ENCODE measurements at regions not wholly inside any gene's neighbourhood (a gene's known extent, or its start where the extent isn't known, plus 50 kb on each side); places are given as distances from the start of the nearest gene placed in this dataset.

DNA sequence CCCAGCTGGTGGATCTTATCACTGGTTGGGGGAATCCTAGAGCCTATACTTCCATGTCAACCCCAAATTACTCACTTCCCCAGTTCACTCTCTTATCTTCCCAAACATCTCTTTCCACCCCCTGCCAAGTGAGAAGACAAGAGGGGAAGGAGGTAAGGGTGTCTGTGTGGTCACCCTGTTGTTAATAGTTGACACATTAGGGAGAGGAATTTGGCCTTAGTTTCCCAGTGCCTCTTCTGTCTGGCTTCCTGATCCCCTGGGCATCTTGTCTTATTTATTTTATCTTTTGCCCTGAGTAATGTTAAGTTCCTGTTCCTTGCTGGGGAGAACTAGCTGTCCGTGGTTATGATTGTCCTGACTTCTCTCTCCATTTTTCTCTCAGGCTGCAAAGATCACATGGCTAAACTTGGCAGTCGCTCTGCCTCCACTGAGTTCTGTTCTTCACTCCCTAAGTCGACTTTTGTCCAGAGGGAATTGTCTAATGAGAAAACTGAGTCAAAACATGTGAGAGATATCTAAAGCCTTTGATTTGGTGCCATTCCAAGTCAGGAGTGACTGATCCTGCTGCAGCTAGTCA is 157.1 kb upstream of the SYT6 start:
- DNase-seq: no peak

GRCh38 chr1:114302821-114303220 is 149.2 kb upstream of the SYT6 start:
- no peak for DNase-seq

GRCh38 chr1:114299331-114299975 is 145.8 kb upstream of the SYT6 start:
- no peak for DNase-seq

DNA sequence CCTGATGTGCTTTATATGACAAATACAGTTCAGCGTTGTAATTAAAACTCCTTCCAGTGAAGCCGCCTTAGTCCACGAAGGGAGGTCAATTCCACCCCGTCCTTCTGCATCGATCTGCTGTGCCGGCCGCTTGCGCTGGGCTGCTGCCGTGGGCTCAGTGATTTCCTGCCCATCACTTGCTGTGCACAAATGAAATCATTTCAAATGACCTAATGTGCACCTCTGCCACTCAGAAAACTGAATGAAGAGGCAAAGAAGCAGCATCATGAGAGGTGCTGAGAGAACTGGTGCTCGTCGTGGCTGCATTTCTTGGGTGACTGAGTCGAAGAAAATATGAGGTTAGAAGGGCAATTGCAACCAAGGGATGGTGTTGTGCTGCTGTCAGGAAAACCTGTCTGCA is 144.3 kb upstream of the SYT6 start:
- DNase-seq: no peak

DNA sequence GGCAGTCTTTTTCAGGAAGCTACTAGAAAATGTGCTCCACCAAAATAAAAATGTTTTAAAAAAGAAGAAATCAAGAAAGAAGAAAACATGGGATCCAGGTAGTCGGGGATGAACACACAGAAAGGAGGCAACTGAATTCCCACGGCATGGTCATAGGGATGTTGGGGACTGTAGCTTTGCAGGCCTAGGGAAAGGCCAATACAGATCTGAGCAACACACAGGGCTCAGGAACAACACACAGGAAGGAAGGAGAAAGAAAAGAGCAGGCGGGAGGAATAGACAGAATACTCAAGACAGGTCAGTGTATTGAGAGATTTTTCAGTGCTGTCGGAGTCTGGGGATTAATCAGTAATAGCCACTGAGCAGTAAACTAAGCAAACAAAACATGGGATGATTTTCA is 142.7 kb upstream of the SYT6 start:
- DNase-seq: no peak

- no peak for DNase-seq
Observed at GRCh38 chr1:114295321-114295720, 141.7 kb upstream of the SYT6 start.

- DNase-seq: no peak
Observed at GRCh38 chr1:114292835-114293234, 139.2 kb upstream of the SYT6 start.

DNA sequence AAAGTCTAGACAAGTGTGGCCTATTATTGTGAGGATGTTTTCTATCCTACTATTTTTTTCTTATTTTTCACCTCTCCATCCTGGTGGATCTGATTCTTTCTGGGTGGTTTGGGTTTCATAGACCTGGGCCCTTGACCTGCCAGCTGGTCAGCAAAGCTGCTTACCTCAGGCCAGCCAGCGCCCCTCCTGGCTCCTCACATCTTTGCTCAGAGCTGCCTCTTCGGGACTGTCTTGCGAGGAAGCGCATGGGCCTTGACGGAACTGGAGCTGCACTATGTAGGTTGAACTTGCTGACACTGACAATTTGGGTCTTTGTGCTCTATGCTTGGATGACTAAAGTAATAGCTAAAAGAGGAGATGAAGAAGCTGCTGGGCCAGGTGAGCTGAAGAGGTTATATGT is 138.5 kb upstream of the SYT6 start:
- DNase-seq: no peak

DNA sequence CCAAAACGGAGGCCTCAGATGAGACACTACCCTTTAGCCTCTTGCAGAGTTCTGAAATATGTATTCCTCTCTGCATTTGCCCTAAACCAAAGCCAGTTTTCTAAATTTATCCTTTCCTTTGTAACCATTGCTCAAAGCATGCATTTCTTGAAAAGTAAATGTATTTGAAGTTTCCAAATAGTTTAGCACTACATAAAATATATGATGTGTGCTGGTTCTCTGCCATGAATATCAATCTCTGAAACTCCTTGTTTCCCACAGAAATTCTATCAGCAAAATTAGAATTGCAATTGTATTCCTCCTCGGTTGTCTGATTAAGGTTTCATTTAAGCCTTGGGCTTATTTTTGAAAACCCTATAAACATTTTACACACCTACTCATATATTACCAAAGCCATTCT is 137.1 kb upstream of the SYT6 start:
- DNase-seq: no peak

- DNase-seq: no peak
Observed at GRCh38 chr1:114290341-114290740, 136.7 kb upstream of the SYT6 start.

- no peak for DNase-seq
Observed at GRCh38 chr1:114289824-114290223, 136.2 kb upstream of the SYT6 start.

GRCh38 chr1:114289306-114289705 is 135.6 kb upstream of the SYT6 start:
- no peak for DNase-seq

DNA sequence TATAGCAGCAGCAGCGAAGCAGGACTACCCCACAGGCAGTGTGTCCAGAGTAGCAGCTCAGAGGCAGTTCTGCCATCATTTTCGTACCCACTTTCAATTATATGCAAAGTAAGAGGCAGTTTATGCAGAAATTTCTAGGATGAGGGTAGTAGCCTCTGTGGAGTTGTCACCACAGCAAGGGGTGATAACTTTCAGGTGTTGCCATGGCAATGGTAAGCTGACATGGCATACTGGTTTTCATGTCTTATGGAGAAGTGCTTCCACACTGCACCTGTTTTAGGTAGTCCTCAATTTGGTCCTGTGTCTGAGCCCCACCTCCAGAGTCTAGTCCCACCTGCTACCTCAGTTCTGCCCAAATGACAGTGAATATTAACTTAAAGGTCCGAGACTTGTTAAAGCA is 133.3 kb upstream of the SYT6 start:
- DNase-seq: no peak

DNA sequence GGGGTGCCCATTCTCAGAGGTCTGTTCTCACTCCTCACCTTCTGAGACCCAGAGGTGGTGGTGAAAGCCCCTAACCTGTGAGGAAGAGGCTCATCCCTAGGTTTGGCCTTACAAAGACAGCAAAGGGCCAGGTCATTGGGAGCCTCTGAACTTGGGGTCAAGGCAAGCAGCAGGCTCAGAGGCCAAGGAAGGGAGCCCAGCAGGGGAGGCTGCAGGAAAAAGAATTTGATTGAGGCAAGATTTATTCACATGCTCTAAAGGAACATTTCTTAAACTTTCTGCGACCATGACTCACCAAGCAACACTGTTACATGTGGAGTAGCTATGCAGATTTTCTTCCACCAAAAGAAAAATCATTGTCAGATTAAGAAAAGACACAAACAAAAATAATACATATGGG is 132.5 kb upstream of the SYT6 start:
- no peak for DNase-seq

DNA sequence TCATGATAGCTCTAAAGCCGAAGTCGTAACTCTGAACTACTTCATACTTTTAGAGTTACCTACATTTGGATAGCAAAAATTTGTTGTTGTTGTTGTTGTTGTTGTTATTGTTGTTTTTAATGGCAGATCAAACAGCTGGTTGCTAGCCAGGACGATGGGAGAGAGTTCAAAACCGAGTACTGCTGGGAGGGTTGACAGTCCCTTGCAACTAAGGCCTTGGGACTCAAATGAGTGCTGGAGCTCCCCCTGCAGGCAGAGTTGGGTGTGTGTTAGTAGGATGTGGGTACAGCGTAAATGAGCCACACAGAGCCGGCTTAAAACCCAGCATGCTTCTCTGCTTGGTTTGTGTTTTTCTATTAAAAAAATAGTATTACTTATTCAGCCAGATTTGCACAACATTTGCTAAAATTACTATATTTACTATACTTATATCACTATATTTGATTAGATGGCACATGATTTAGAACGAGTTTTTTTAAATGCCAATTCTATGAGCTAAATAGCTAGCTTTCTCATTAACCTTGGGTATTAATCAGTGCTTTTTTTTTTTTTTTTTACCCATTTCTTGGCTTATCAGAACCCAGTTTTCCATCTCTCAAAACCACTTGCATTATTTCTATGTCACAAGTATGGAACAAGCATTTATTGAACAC is 129.2 kb upstream of the SYT6 start:
- peak; percentile 90 for DNase-seq

DNA sequence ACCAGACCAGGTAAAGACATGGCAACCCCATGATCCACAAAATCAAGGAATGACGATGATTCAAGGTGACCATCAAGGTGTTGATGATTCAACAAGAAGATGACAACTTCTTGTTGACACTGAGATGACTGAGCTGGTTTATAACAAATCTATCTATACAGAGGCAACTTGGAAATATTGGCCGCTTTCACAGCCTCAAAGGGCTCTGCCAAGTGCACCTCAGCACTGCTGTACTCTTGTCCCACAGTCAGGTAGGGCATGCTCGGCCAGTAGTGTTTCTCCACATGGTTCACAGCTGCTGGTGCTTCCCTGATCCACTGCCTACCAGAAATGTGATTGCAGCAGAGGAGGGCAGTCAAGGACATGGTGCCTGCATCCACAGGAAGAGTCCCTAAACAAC is 125.2 kb upstream of the SYT6 start:
- DNase-seq: no peak

DNA sequence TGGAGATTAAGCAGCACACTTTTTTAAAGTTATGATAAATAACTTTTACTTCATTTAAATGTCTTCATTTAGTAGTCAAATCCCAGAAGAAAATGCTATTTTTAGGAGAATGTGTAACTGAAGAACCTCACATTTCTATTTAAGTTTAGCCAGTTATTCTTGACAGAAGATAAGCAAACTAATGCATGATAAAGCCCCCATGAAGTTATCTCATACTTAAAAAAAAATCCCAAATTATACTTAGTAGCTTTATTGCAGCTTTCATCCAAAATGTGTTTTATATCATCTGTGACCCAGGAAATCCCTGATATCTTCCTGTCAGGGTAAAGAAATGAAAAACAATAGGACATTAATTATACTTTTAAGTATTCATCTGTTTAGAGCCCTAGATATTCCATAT is 124.8 kb upstream of the SYT6 start:
- DNase-seq: no peak

DNA sequence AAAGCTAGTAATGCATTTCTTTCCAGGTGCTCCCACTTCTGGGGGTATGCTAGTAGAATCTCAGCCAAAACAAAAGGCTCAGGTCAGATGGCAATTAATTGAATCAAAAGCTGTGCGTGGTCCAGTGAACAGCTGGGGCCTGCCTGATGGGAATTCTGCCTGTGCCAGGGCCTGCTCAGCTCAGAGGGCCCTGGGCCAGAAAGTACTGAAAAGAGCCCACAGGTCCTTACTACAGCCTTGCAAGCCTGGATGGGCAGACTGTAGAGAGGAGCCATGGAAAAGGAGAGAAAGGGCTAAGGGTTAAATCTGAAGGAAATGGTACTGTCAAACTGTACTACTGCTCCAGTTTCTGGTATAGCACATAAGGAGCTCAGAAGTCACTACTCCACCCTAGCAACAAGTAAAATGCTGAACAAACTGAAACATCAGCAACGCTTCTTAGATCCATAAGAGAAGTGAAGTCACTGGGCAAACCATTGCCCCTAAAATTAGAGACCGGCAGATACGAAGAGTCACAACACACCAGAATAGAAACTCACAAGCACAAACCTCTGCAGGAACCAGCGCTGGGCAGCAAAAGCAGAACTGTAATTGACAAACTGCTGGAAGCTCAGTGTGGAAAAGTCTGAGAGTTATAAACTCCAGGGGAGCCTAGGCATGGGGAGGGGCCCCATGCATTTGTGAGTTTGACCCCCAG is 121.1 kb upstream of the SYT6 start:
- peak; percentile 18 for DNase-seq

DNA sequence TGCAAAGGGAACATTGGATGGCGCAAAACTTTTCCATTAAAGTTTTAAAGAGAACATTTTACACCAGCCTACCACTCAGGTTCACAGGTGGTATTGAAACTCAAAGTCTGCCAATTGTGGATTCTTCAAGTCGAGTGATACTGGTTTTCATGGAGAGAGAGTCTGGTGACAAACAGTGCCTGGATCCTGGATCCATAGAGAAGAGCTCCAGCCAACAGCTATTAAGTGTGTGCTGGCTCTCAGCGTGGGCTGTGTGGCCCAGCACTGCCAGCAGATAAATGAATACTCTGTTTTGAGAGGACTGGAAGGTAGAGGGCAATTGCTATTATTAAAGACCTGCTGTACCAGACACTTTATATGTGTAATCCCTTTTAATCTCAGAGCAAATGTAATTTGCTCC is 118.9 kb upstream of the SYT6 start:
- no peak for DNase-seq

- no peak for DNase-seq
Observed at GRCh38 chr1:114270718-114271117, 117.0 kb upstream of the SYT6 start.

- no peak for DNase-seq
Observed at GRCh38 chr1:114270282-114270681, 116.6 kb upstream of the SYT6 start.

DNA sequence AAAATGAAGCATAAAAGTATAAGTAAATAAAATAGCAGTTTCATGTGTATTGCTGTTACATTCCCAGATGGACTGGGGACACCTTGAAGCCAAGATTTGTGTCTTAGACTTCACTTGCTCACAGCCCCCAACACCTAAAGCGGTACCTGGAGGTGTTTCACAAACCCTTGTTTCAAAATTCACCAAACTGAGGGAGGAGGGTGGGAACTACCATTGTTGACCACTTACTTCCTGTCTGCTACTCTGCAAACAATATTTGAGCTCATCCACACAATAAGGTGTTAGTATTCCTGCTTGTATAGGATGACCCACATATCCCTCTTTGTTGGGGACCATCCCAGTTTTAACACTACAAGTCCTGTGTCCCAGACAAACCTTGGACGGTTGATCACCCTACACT is 115.9 kb upstream of the SYT6 start:
- no peak for DNase-seq

GRCh38 chr1:114263343-114263742 is 109.7 kb upstream of the SYT6 start:
- no peak for DNase-seq

DNA sequence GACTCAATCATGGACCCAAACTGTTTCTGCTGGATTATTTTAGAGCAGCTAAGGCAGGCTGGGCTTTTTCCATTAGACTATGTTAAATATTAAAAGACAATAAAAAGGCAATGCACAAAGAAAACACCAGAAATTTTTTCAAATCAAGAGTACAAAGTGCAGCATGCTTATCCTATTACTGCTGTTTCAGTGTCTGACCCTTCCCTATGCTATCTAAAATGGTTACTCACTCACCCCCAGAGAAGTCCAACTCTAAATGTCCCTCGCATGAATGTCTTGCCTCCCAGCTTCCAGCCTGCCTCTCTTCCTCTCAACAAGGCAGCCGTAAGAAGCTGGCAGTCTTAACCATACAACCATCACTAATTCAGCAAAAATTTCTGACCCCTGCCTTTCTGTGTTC is 108.7 kb upstream of the SYT6 start:
- no peak for DNase-seq
